Ovary (tissue), 3 donors: ENCODE measurements at regions not wholly inside any gene's neighbourhood (a gene's known extent, or its start where the extent isn't known, plus 50 kb on each side); places are given as distances from the start of the nearest gene placed in this dataset.

ENCODE experiments used
- CTCF ChIP-seq, 3 donors: fragments of 450-650 bp in 2 of 3; fragments of 200-600 bp in 1 of 3; IDR thresholded peaks; one replicate each; pipeline versions ENCODE4 v1.5.1 to v1.8.0; 2016 to 2022; ENCODE audit warnings: antibody characterized with exemption in 3 of 3, mild to moderate bottlenecking in 1 of 3
- EP300 ChIP-seq: sonication (generic); formaldehyde crosslinking; IDR thresholded peaks from one replicate; pipeline ENCODE4 v1.6.1; 2017; ENCODE audit warnings: antibody characterized with exemption
- donor health status: DM: no; HTN: no; CAD: no.

- no peak for TF ChIP-seq CTCF (IDR thresholded peaks at IDR 0.05)
- no peak for TF ChIP-seq EP300
Observed at GRCh38 chrX:96244955-96245354, 439.7 kb upstream of the DIAPH2 start.
